HCT116 (cell line): ENCODE measurements at regions not wholly inside any gene's neighbourhood (a gene's known extent, or its start where the extent isn't known, plus 50 kb on each side); places are given as distances from the start of the nearest gene placed in this dataset.

ENCODE experiments used
- ATAC-seq: fragments of 200-7000 bp; cut with Tn5 transposase; 2 replicates; pipeline ENCODE4 v1.9.1; 2020; ENCODE audit warnings: mild to moderate bottlenecking, moderate library complexity
- BruUV-seq: library from RNA; stranded (reverse); fragments of 400-500 nt; replicated peaks from 2 replicates; lab custom pipeline; 2021; lab: Mats Ljungman, UMichigan
- CTCF ChIA-PET: fragments of 300-600 bp; sonication (Branson Sonifier 250); formaldehyde crosslinking; loops from one replicate; lab custom pipeline; 2021; ENCODE audit warnings: antibody characterized with exemption; lab: Charles Lee
- POLR2A ChIA-PET: fragments of 300-600, 350-600 bp; sonication (Branson Sonifier 250); formaldehyde crosslinking; loops from one replicate; lab custom pipeline; 2021; ENCODE audit warnings: antibody characterized with exemption; lab: Charles Lee
- RAD21 ChIA-PET, 2 experiments: fragments of 300-600 bp; sonication (Branson Sonifier 250); formaldehyde crosslinking; loops; one replicate each; lab custom pipeline; 2023; ENCODE audit warnings: low total read pairs in 2 of 2; ENCODE audit not compliant: uncharacterized antibody in 2 of 2, unreplicated experiment in 2 of 2, low non-redundant PET in 1 of 2; lab: Charles Lee
- DNase-seq: peaks from one replicate; pipeline ENCODE4 v3.0.0-alpha.2; 2010; ENCODE audit warnings: low read depth, low spot score
- H2AFZ ChIP-seq: fragments of 200-600 bp; shearing (Covaris generic), sonication (generic); 2 replicates; pipeline ENCODE4 v1.6.1; 2017; ENCODE audit warnings: low read depth, mixed run types, mixed read lengths, antibody characterized with exemption, low read length; ENCODE audit not compliant: poor library complexity, severe bottlenecking
- H3K27ac ChIP-seq: 2 replicates; pipeline ENCODE4 v1.5.1; 2012; ENCODE audit warnings: low read depth, low read length
- H3K27me3 ChIP-seq: fragments of 200-600 bp; sonication (generic); 2 replicates; pipeline ENCODE4 v1.6.1; 2016; ENCODE audit warnings: mixed run types, low read length, mixed read lengths; ENCODE audit not compliant: insufficient read depth
- H3K36me3 ChIP-seq, 2 experiments: fragments of 200-500 bp in 1 of 2; fragments of 200-600 bp in 1 of 2; sonication (Bioruptor generic) in 1 of 2; sonication (generic) in 1 of 2; 2 replicates each; pipeline versions ENCODE4 v1.5.1 to v1.6.1; 2014 to 2016; ENCODE audit warnings: low read length in 2 of 2, inconsistent platforms in 1 of 2, mixed read lengths in 1 of 2, mixed run types in 1 of 2; ENCODE audit not compliant: insufficient read depth in 2 of 2, control insufficient read depth in 1 of 2
- H3K4me1 ChIP-seq, 2 experiments: fragments of 200-600 bp in 1 of 2; sonication (generic) in 1 of 2; 2 replicates each; pipeline versions ENCODE4 v1.5.1 to v1.6.1; 2012 to 2017; ENCODE audit warnings: low read length in 2 of 2, inconsistent platforms in 1 of 2, mild to moderate bottlenecking in 1 of 2, mixed read lengths in 1 of 2, mixed run types in 1 of 2, moderate library complexity in 1 of 2; ENCODE audit not compliant: insufficient read depth in 2 of 2, control insufficient read depth in 1 of 2
- H3K4me2 ChIP-seq: fragments of 200-600 bp; sonication (generic); 2 replicates; pipeline ENCODE4 v1.6.1; 2017; ENCODE audit warnings: mixed run types, low read length, mixed read lengths
- H3K4me3 ChIP-seq, 2 experiments: fragments of 200-600 bp in 1 of 2; sonication (generic) in 1 of 2; replicated peaks in 1 of 2; 2 replicates each; pipeline ENCODE4 v1.5.1; 2011 to 2016; ENCODE audit warnings: low read length in 2 of 2, control low read depth in 1 of 2, low read depth in 1 of 2, mild to moderate bottlenecking in 1 of 2, mixed read lengths in 1 of 2, mixed run types in 1 of 2
- H3K79me2 ChIP-seq: fragments of 200-600 bp; sonication (generic); 2 replicates; pipeline ENCODE4 v1.6.1; 2017; ENCODE audit warnings: mild to moderate bottlenecking, mixed run types, low read length, moderate library complexity, mixed read lengths; ENCODE audit not compliant: insufficient read depth
- H3K9ac ChIP-seq: fragments of 200-600 bp; sonication (generic); 2 replicates; pipeline ENCODE4 v1.6.1; 2016; ENCODE audit warnings: low read length, mixed read lengths
- H3K9me2 ChIP-seq: fragments of 200-600 bp; sonication (generic), shearing (Covaris generic); 2 replicates; pipeline ENCODE4 v1.6.1; 2017; ENCODE audit warnings: mixed run types, mild to moderate bottlenecking, moderate library complexity; ENCODE audit not compliant: insufficient read depth
- H3K9me3 ChIP-seq, 2 experiments: fragments of 200-500 bp in 1 of 2; fragments of 200-600 bp in 1 of 2; sonication (Bioruptor generic) in 1 of 2; sonication (generic) in 1 of 2; 2 replicates each; pipeline ENCODE4 v1.6.1; 2014 to 2017; ENCODE audit warnings: low read length in 2 of 2, mixed read lengths in 2 of 2, inconsistent platforms in 1 of 2, low read depth in 1 of 2, mild to moderate bottlenecking in 1 of 2, mixed run types in 1 of 2, moderate library complexity in 1 of 2; ENCODE audit not compliant: control insufficient read depth in 1 of 2, insufficient read depth in 1 of 2
- H4K20me1 ChIP-seq: fragments of 200-600 bp; sonication (generic), shearing (Covaris generic); 2 replicates; pipeline ENCODE4 v1.6.1; 2017; ENCODE audit warnings: mixed run types, mild to moderate bottlenecking, moderate library complexity; ENCODE audit not compliant: insufficient read depth
- CBX3 ChIP-seq: IDR thresholded peaks from 2 replicates; pipeline ENCODE4 v1.6.1; 2012; ENCODE audit warnings: low read depth
- CEBPB ChIP-seq: IDR thresholded peaks from 2 replicates; pipeline ENCODE4 v1.6.1; 2012; ENCODE audit warnings: low read depth
- EGR1 ChIP-seq: IDR thresholded peaks from 2 replicates; pipeline ENCODE4 v1.6.1; 2012; ENCODE audit warnings: low read depth
- ELF1 ChIP-seq: IDR thresholded peaks from 2 replicates; pipeline ENCODE4 v1.6.1; 2012; ENCODE audit warnings: low read depth, borderline replicate concordance
- EZH2phosphoT487 ChIP-seq: fragments of 200-600 bp; IDR thresholded peaks from 2 replicates; pipeline ENCODE4 v1.6.1; 2018; ENCODE audit warnings: antibody characterized with exemption, borderline replicate concordance
- FOSL1 ChIP-seq: IDR thresholded peaks from 2 replicates; pipeline ENCODE4 v1.6.1; 2012; ENCODE audit warnings: low read depth
- JUND ChIP-seq: IDR thresholded peaks from 2 replicates; pipeline ENCODE4 v1.6.1; 2012
- POLR2A ChIP-seq: IDR thresholded peaks from 2 replicates; pipeline ENCODE4 v1.7.0; 2011; ENCODE audit warnings: borderline replicate concordance; ENCODE audit not compliant: insufficient read depth, insufficient read length; ENCODE audit errors: extremely low read depth
- POLR2AphosphoS5 ChIP-seq: IDR thresholded peaks from 2 replicates; pipeline ENCODE4 v1.6.1; 2011; ENCODE audit warnings: mild to moderate bottlenecking, low read depth, low read length, moderate library complexity
- RAD21 ChIP-seq: IDR thresholded peaks from 2 replicates; pipeline ENCODE4 v1.6.1; 2012; ENCODE audit warnings: low read depth, mild to moderate bottlenecking
- SIN3A ChIP-seq: IDR thresholded peaks from 2 replicates; pipeline ENCODE4 v1.6.1; 2012; ENCODE audit warnings: low read depth
- SRF ChIP-seq: IDR thresholded peaks from 2 replicates; pipeline ENCODE4 v1.6.1; 2012; ENCODE audit warnings: low read depth
- TCF7L2 ChIP-seq: IDR thresholded peaks from 2 replicates; pipeline ENCODE4 v1.7.0; 2011; ENCODE audit warnings: borderline replicate concordance, inconsistent platforms; ENCODE audit not compliant: insufficient read depth, insufficient read length; ENCODE audit errors: extremely low read depth
- YY1 ChIP-seq: IDR thresholded peaks from 2 replicates; pipeline ENCODE4 v1.6.1; 2011; ENCODE audit warnings: low read length, low read depth, moderate library complexity, mild to moderate bottlenecking; ENCODE audit not compliant: insufficient replicate concordance; ENCODE audit errors: extremely low read depth
- ZNF274 ChIP-seq: fragments of 200-500 bp; sonication (Bioruptor generic); IDR thresholded peaks from 2 replicates; pipeline ENCODE4 v1.6.1; 2014; ENCODE audit warnings: mild to moderate bottlenecking, low read depth, low read length, inconsistent platforms
- intact Hi-C: fragments of 100-400 bp; cut with micrococcal nuclease; formaldehyde crosslinking; loops from 2 replicates; pipeline ENCODE4 v1.10.0; 2022
- TF ChIP-seq, protein P1 (sequence below): IDR thresholded peaks from 2 replicates; pipeline ENCODE4 v1.6.1; 2012
- TF ChIP-seq, protein P2 (sequence below): IDR thresholded peaks from 2 replicates; pipeline ENCODE4 v1.6.1; 2011; ENCODE audit warnings: mild to moderate bottlenecking, low read length, moderate library complexity; ENCODE audit not compliant: insufficient replicate concordance; ENCODE audit errors: extremely low read depth

DNA sequence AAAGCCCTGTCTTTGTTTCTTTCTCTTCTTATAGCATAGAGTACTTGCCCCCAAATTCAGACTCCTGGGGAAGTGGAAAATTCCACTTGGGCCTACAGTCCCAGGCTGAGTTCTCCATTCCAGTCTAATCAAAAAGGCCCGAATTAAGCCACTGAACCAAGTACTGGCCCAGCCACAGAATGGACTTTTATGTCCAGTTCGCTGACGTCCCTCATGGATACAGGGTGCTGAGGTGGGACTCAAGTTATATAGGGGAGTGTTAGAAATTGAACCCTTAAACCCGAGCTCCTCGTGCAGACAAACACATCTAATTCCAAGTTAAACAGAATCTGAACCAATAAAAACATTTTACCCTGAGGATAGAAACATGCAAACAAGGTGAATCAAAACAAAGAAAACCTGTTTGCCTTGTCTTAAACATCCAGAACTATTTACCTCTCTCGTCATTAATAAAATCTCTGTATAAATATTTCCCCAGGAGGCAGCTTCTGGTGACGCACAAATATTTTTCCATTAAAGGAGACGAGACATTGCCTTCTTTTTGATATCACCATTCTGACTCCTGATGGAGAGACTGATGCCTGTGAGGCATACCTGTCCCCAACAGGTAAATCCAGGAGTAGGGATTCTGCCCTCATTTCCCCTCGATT lies 136.8 kb upstream of the ARL4C start:
- H3K27ac ChIP-seq = no peak overlapping the region

DNA sequence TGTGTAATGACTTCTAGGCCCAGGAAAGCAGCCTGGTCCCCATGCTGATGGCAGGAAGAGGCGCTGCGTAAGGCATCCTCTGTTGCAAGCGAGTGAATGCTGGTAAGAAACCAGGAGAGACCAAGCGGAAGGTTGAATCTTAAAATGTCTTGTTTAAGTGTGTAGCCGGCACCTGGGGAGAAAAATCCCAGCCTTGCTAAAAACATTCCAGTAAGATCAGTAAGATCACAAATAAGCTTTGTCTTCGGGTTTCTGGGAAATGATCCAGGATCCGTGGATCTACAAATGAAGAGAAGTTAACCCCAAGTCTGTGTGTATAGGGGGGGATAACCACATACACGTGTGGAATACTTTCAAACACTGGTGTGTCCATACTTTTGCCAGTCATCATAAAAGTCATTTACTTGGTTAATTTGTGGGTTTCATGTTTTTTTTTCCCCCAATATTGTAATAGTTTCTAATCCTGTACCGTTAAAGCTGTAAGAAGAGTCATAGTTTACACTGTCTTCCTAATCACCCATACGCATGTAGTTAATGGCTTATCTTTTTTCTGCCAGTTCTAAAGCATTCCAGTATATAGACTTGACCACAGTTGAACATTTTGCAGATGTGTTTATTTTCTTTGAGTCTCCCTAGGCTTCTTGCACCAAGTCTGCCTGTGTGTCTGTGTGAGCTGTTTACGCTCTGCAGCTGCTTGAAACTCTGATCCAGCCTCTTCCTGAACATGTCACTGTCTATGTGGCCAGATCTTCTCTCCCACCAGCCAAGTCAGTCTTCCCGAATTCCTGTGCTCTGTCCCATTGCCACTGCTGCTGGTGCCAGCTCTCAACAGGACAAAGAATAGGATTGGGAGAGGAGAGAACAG lies 135.9 kb upstream of the ARL4C start:
- ChIA-PET CTCF (no interaction called here), POLR2A (no interaction called here), RAD21 (no interaction called here)
- no peak overlapping the region for H2AFZ ChIP-seq
- H3K4me1 ChIP-seq = no peaks in the 10 kb centered on the region
- no peaks in the 10 kb centered on the region for H3K9me2 ChIP-seq
- ATAC-seq = no peak
- no peaks in the 10 kb centered on the region for H3K36me3 ChIP-seq
- H3K4me3 ChIP-seq = no peak overlapping the region
- DNase-seq = no peak
- no TSS peak for BruUV-seq
- H3K27ac ChIP-seq = no peak overlapping the region
- no peaks in the 10 kb centered on the region for H3K9me3 ChIP-seq
- H3K79me2 ChIP-seq = no peaks in the 10 kb centered on the region
- no peaks in the 10 kb centered on the region for H4K20me1 ChIP-seq
- H3K4me2 ChIP-seq = no peak overlapping the region
- no peak overlapping the region for H3K9ac ChIP-seq
- intact Hi-C loops = no loop called here
- no peaks in the 10 kb centered on the region for H3K27me3 ChIP-seq
- TF ChIP-seq EZH2phosphoT487 = no peak
- TF ChIP-seq, protein P1, sequence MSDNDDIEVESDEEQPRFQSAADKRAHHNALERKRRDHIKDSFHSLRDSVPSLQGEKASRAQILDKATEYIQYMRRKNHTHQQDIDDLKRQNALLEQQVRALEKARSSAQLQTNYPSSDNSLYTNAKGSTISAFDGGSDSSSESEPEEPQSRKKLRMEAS = no peak
- TF ChIP-seq, protein P2, sequence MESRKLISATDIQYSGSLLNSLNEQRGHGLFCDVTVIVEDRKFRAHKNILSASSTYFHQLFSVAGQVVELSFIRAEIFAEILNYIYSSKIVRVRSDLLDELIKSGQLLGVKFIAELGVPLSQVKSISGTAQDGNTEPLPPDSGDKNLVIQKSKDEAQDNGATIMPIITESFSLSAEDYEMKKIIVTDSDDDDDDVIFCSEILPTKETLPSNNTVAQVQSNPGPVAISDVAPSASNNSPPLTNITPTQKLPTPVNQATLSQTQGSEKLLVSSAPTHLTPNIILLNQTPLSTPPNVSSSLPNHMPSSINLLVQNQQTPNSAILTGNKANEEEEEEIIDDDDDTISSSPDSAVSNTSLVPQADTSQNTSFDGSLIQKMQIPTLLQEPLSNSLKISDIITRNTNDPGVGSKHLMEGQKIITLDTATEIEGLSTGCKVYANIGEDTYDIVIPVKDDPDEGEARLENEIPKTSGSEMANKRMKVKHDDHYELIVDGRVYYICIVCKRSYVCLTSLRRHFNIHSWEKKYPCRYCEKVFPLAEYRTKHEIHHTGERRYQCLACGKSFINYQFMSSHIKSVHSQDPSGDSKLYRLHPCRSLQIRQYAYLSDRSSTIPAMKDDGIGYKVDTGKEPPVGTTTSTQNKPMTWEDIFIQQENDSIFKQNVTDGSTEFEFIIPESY = no peak
- TF ChIP-seq JUND = no peak
- TF ChIP-seq CEBPB = no peak
- no peak for TF ChIP-seq FOSL1
- TF ChIP-seq SRF = no peak
- TF ChIP-seq TCF7L2 = no peak
- TF ChIP-seq ZNF274 = no peak
- TF ChIP-seq RAD21 = no peak
- TF ChIP-seq POLR2AphosphoS5 = no peak
- TF ChIP-seq EGR1 = no peak

More for the DNA sequence above, 136.8 kb upstream of the ARL4C start:
- no peak overlapping the region for H3K9ac ChIP-seq
- no peak for TF ChIP-seq YY1
- no peak for TF ChIP-seq SIN3A
- TF ChIP-seq FOSL1 = no peak
- TF ChIP-seq JUND = no peak
- TF ChIP-seq POLR2AphosphoS5 = no peak
- TF ChIP-seq, protein P1 = no peak
- TF ChIP-seq TCF7L2 = no peak
- no peak for TF ChIP-seq CBX3
- TF ChIP-seq ELF1 = no peak
- TF ChIP-seq SRF = no peak
- no peak for TF ChIP-seq POLR2A
- no peak for TF ChIP-seq ZNF274
- TF ChIP-seq EGR1 = no peak
- TF ChIP-seq, all 23 proteins: peak for 0
- Histone ChIP-seq H3K4me2 (no peak overlapping the region), H3K4me1 (no peaks in the 10 kb centered on the region), H3K27me3 (no peaks in the 10 kb centered on the region), H3K9me2 (no peaks in the 10 kb centered on the region), H3K36me3 (no peaks in the 10 kb centered on the region), H3K4me3 (no peak overlapping the region), H4K20me1 (no peaks in the 10 kb centered on the region), H3K9me3 (no peaks in the 10 kb centered on the region), H2AFZ (no peak overlapping the region), H3K79me2 (no peaks in the 10 kb centered on the region)
- DNase-seq (no peak), ATAC-seq (no peak)
- no TSS peak for BruUV-seq
- ChIA-PET POLR2A (no interaction called here), RAD21 (no interaction called here), CTCF (no interaction called here)
- intact Hi-C loops = no loop called here
